GM23338 (cell line): ENCODE measurements at regions not wholly inside any gene's neighbourhood (a gene's known extent, or its start where the extent isn't known, plus 50 kb on each side); places are given as distances from the start of the nearest gene placed in this dataset.

Experiments used
- CTCF ChIP-seq, 2 experiments: fragments of 200-600 bp in 1 of 2; sonication (generic) in 1 of 2; conservative IDR thresholded peaks; 2 replicates each; pipeline versions ENCODE4 v1.5.1 to v1.6.1; 2016 to 2017; ENCODE audit warnings: antibody characterized with exemption in 2 of 2, low read depth in 2 of 2, mild to moderate bottlenecking in 2 of 2, moderate library complexity in 1 of 2
- EZH2 ChIP-seq: fragments of 200-600 bp; sonication (generic); IDR thresholded peaks from one replicate; pipeline ENCODE4 v1.8.0; 2017; ENCODE audit warnings: antibody characterized with exemption, mild to moderate bottlenecking, low read depth; ENCODE audit not compliant: unreplicated experiment
- EZH2phosphoT487 ChIP-seq: fragments of 200-600 bp; sonication (generic); IDR thresholded peaks from one replicate; pipeline ENCODE4 v1.8.1; 2018; ENCODE audit warnings: antibody characterized with exemption; ENCODE audit not compliant: unreplicated experiment
- JUNB ChIP-seq: IDR thresholded peaks from one replicate; pipeline ENCODE4 v1.6.1; 2016; ENCODE audit warnings: antibody characterized with exemption; ENCODE audit not compliant: unreplicated experiment
- NANOG ChIP-seq: IDR thresholded peaks from 2 replicates; pipeline ENCODE4 v1.6.1; 2016; ENCODE audit warnings: antibody characterized with exemption, borderline replicate concordance
- POLR2AphosphoS5 ChIP-seq: IDR thresholded peaks from 2 replicates; pipeline ENCODE4 v1.6.1; 2016; ENCODE audit warnings: antibody characterized with exemption, low read depth
- ZNF114 ChIP-seq: fragments of 250-450 bp; sonication (Bioruptor Pico); IDR thresholded peaks from 2 replicates; pipeline ENCODE4 v1.5.0; 2020; ENCODE audit warnings: mild to moderate bottlenecking, moderate library complexity
- ZNF331 ChIP-seq: fragments of 250-450 bp; sonication (Bioruptor Pico); IDR thresholded peaks from 2 replicates; pipeline ENCODE4 v1.5.0; 2020; ENCODE audit warnings: low read depth, mild to moderate bottlenecking, moderate library complexity

DNA sequence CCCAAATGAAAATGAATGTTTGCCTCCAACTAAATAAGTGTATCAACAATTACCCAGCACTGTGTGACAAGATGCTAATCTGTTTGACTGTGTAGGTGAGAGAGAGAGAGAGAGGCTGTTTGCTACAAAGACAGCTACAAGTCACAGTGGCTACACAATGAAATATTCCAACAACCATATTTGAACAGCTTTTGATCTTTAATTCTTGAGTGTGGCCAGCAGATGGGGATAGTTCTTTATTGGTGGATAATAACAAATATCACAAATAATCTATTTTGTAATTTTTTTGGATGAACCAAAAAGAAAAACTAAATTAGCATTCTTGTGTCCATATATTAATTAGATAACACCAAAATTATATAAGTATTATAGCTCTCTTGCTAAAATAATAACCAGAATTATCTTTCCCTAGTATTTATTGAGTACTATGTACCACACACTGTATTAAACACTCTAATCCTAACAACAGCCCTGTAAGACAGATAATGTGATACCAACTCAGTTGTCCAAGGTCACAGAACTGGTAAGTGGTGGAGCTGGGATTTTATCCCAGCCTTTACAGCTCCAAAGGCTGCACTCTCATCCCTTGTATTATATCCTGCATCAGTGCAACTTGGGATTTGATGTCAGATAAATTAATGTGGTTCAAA is 61.9 kb upstream of the C3orf80 start:
- no peak for TF ChIP-seq EZH2phosphoT487
- TF ChIP-seq CTCF (conservative IDR thresholded peaks at IDR 0.05; ENCODE audit: low read depth in 2 of 2) = peak; percentile 40 to 50; a peak in 3 of 4 replicates
- TF ChIP-seq POLR2AphosphoS5 = no peak
- TF ChIP-seq ZNF331 (CRISPR knock-in tag) = no peak
- TF ChIP-seq EZH2 = no peak
- TF ChIP-seq JUNB = no peak
- no peak for TF ChIP-seq ZNF114 (CRISPR knock-in tag)
- no peak for TF ChIP-seq NANOG
